DMS53 treated with DMSO at 0.1 percent for 48 hours (cell line): ENCODE measurements at regions not wholly inside any gene's neighbourhood (a gene's known extent, or its start where the extent isn't known, plus 50 kb on each side); places are given as distances from the start of the nearest gene placed in this dataset.
"Not testable (repeated sequence)": the region's sequence is repeated elsewhere in the genome, so short reads cannot be mapped to it uniquely, and the experiment has no call there.

Experiments
- DNase-seq: peaks from one replicate; lab custom pipeline; 2025; ENCODE audit not compliant: unreplicated experiment; lab: John Stamatoyannopoulos, UW

- DNase-seq, result not testable (repeated sequence)
These were observed 286.3 kb upstream of the DPP6 start for GRCh38 chr7:153765869-153766268.

- not testable (repeated sequence) for DNase-seq
These were observed 285.3 kb upstream of the DPP6 start for GRCh38 chr7:153766926-153767325.

GRCh38 chr7:153772966-153773365, 279.2 kb upstream of the DPP6 start:
- no peak for DNase-seq

GRCh38 chr7:153776940-153777339, 275.3 kb upstream of the DPP6 start:
- not testable (repeated sequence) for DNase-seq

- DNase-seq, result not testable (repeated sequence)
These were observed 254.8 kb upstream of the DPP6 start for GRCh38 chr7:153797363-153797762.

GRCh38 chr7:153808117-153808516, 244.1 kb upstream of the DPP6 start:
- DNase-seq, result no peak

GRCh38 chr7:153829525-153829924, 222.7 kb upstream of the DPP6 start:
- DNase-seq, result no peak

GRCh38 chr7:153832160-153832559, 220.0 kb upstream of the DPP6 start:
- DNase-seq, result no peak

- no peak for DNase-seq
These were observed 217.1 kb upstream of the DPP6 start for GRCh38 chr7:153835103-153835502.

GRCh38 chr7:153835712-153836265, 216.4 kb upstream of the DPP6 start:
- no peak for DNase-seq

GRCh38 chr7:153838591-153838990, 213.6 kb upstream of the DPP6 start:
- no peak for DNase-seq

GRCh38 chr7:153840861-153841260, 211.3 kb upstream of the DPP6 start:
- DNase-seq, result no peak

- DNase-seq, result no peak
These were observed 204.4 kb upstream of the DPP6 start for GRCh38 chr7:153847828-153848227.

- DNase-seq, result no peak
These were observed 199.9 kb upstream of the DPP6 start for GRCh38 chr7:153852261-153852660.

- DNase-seq, result no peak
These were observed 193.8 kb upstream of the DPP6 start for GRCh38 chr7:153858355-153858754.

GRCh38 chr7:153859239-153859638, 193.0 kb upstream of the DPP6 start:
- no peak for DNase-seq

- DNase-seq, result no peak
These were observed 165.4 kb upstream of the DPP6 start for GRCh38 chr7:153886506-153887441.

GRCh38 chr7:153887749-153888569, 164.2 kb upstream of the DPP6 start:
- no peak for DNase-seq

GRCh38 chr7:153891990-153892389, 160.2 kb upstream of the DPP6 start:
- DNase-seq, result no peak

- no peak for DNase-seq
These were observed 149.3 kb upstream of the DPP6 start for GRCh38 chr7:153902862-153903261.

- DNase-seq, result no peak
These were observed 140.0 kb upstream of the DPP6 start for GRCh38 chr7:153912211-153912610.

- no peak for DNase-seq
These were observed 132.1 kb upstream of the DPP6 start for GRCh38 chr7:153920126-153920525.
